H9 (cell line): ENCODE measurements at regions not wholly inside any gene's neighbourhood (a gene's known extent, or its start where the extent isn't known, plus 50 kb on each side); places are given as distances from the start of the nearest gene placed in this dataset.

ENCODE experiments used
- DNase-seq: peaks from one replicate; pipeline ENCODE4 v3.0.0-alpha.2; 2017
- H2AFZ ChIP-seq: one replicate; pipeline ENCODE4 v1.6.1; 2013; ENCODE audit warnings: mild to moderate bottlenecking, low read length, control low read depth, moderate library complexity
- H2AK5ac ChIP-seq: 2 replicates; pipeline ENCODE4 v1.6.1; 2013; ENCODE audit warnings: low read length, control low read depth, mixed read lengths; ENCODE audit not compliant: insufficient read length
- H2BK120ac ChIP-seq: one replicate; pipeline ENCODE4 v1.6.1; 2013; ENCODE audit warnings: low read depth, mild to moderate bottlenecking, low read length, control low read depth, inconsistent platforms; ENCODE audit not compliant: poor library complexity, severe bottlenecking
- H2BK12ac ChIP-seq: 2 replicates; pipeline ENCODE4 v1.6.1; 2013; ENCODE audit warnings: low read length, control low read depth, mixed read lengths, low read depth; ENCODE audit not compliant: insufficient read length
- H2BK15ac ChIP-seq: 2 replicates; pipeline ENCODE4 v1.6.1; 2013; ENCODE audit warnings: low read depth, low read length, control low read depth
- H2BK20ac ChIP-seq: one replicate; pipeline ENCODE4 v1.6.1; 2013; ENCODE audit warnings: low read depth, mild to moderate bottlenecking, low read length, control low read depth, inconsistent platforms; ENCODE audit not compliant: poor library complexity, severe bottlenecking
- H2BK5ac ChIP-seq: 2 replicates; pipeline ENCODE4 v1.6.1; 2013; ENCODE audit warnings: low read length, control low read depth, mixed read lengths; ENCODE audit not compliant: insufficient read length
- H3K14ac ChIP-seq: 2 replicates; pipeline ENCODE4 v1.6.1; 2013; ENCODE audit warnings: low read length, control low read depth; ENCODE audit not compliant: insufficient read depth
- H3K18ac ChIP-seq: 2 replicates; pipeline ENCODE4 v1.6.1; 2013; ENCODE audit warnings: low read depth, mild to moderate bottlenecking, mixed read lengths, low read length, control low read depth; ENCODE audit not compliant: insufficient read length
- H3K23ac ChIP-seq: 2 replicates; pipeline ENCODE4 v1.6.1; 2013; ENCODE audit warnings: low read length, control low read depth, mixed read lengths, low read depth; ENCODE audit not compliant: insufficient read length
- H3K23me2 ChIP-seq: 2 replicates; pipeline ENCODE4 v1.6.1; 2013; ENCODE audit warnings: low read depth, mild to moderate bottlenecking, mixed read lengths, low read length, control low read depth; ENCODE audit not compliant: insufficient read length, poor library complexity, severe bottlenecking
- H3K27ac ChIP-seq: 2 replicates; pipeline ENCODE4 v1.5.1; 2013; ENCODE audit warnings: low read length, control low read depth, mixed read lengths, low read depth; ENCODE audit not compliant: insufficient read length
- H3K27me3 ChIP-seq: 2 replicates; pipeline ENCODE4 v1.6.1; 2013; ENCODE audit warnings: low read length, control low read depth, inconsistent platforms; ENCODE audit not compliant: insufficient read depth
- H3K4ac ChIP-seq: 2 replicates; pipeline ENCODE4 v1.6.1; 2013; ENCODE audit warnings: low read depth, mild to moderate bottlenecking, control low read depth, inconsistent platforms, low read length, moderate library complexity
- H3K4me1 ChIP-seq: 2 replicates; pipeline ENCODE4 v1.6.1; 2013; ENCODE audit warnings: low read length, control low read depth, inconsistent platforms; ENCODE audit not compliant: insufficient read depth
- H3K4me2 ChIP-seq: 2 replicates; pipeline ENCODE4 v1.6.1; 2013; ENCODE audit warnings: low read length, control low read depth, mixed read lengths; ENCODE audit not compliant: insufficient read length, insufficient read depth
- H3K56ac ChIP-seq: 2 replicates; pipeline ENCODE4 v1.6.1; 2013; ENCODE audit warnings: low read depth, mild to moderate bottlenecking, mixed read lengths, low read length, control low read depth; ENCODE audit not compliant: insufficient read length
- H3K79me1 ChIP-seq: 2 replicates; pipeline ENCODE4 v1.6.1; 2013; ENCODE audit warnings: low read depth, mild to moderate bottlenecking, moderate library complexity, low read length, control low read depth, inconsistent platforms; ENCODE audit not compliant: insufficient read depth, poor library complexity, severe bottlenecking
- H3K79me2 ChIP-seq: 2 replicates; pipeline ENCODE4 v1.6.1; 2013; ENCODE audit warnings: low read length, control low read depth, inconsistent platforms; ENCODE audit not compliant: insufficient read depth
- H3K9ac ChIP-seq: 2 replicates; pipeline ENCODE4 v1.6.1; 2013; ENCODE audit warnings: low read length, control low read depth, mixed read lengths; ENCODE audit not compliant: insufficient read length; ENCODE audit errors: extremely low read depth
- H3K9me3 ChIP-seq: one replicate; pipeline ENCODE4 v1.6.1; 2013; ENCODE audit warnings: low read depth, low read length, inconsistent platforms; ENCODE audit not compliant: control insufficient read depth
- H3T11ph ChIP-seq: one replicate; pipeline ENCODE4 v1.6.1; 2013; ENCODE audit warnings: mild to moderate bottlenecking, low read length, control low read depth, inconsistent platforms
- H4K20me1 ChIP-seq: one replicate; pipeline ENCODE4 v1.6.1; 2013; ENCODE audit not compliant: control insufficient read depth, insufficient read length, insufficient read depth
- H4K5ac ChIP-seq: 2 replicates; pipeline ENCODE4 v1.6.1; 2013; ENCODE audit warnings: low read depth, mild to moderate bottlenecking, mixed read lengths, low read length, control low read depth; ENCODE audit not compliant: insufficient read length
- H4K8ac ChIP-seq: replicated peaks from 2 replicates; pipeline ENCODE4 v1.6.1; 2013; ENCODE audit warnings: low read length, control low read depth, mixed read lengths, low read depth; ENCODE audit not compliant: insufficient read length
- H4K91ac ChIP-seq: 2 replicates; pipeline ENCODE4 v1.6.1; 2013; ENCODE audit warnings: low read depth, mild to moderate bottlenecking, moderate library complexity, mixed read lengths, low read length, control low read depth; ENCODE audit not compliant: insufficient read length
- H3K27ac Mint-ChIP-seq, 3 experiments: 2 replicates in 2 of 3; 3 replicates in 1 of 3; pipeline ENCODE4 v1.8.0; 2020 to 2021; ENCODE audit warnings: mixed read lengths in 3 of 3, mild to moderate bottlenecking in 1 of 3, moderate library complexity in 1 of 3
- H3K27me3 Mint-ChIP-seq: 2 replicates; pipeline ENCODE4 v1.8.0; 2021; ENCODE audit warnings: low read depth, mild to moderate bottlenecking, moderate library complexity, mixed read lengths
- H3K36me3 Mint-ChIP-seq, 3 experiments: 2 replicates in 2 of 3; 3 replicates in 1 of 3; pipeline ENCODE4 v1.8.0; 2020 to 2021; ENCODE audit warnings: low read depth in 3 of 3, mixed read lengths in 3 of 3; ENCODE audit not compliant: insufficient read depth in 1 of 3
- H3K4me1 Mint-ChIP-seq, 2 experiments: 2 replicates each; pipeline ENCODE4 v1.8.0; 2020; ENCODE audit warnings: mixed read lengths in 2 of 2
- H3K4me3 Mint-ChIP-seq, 2 experiments: 2 replicates in 1 of 2; 3 replicates in 1 of 2; pipeline ENCODE4 v1.8.0; 2020 to 2021; ENCODE audit warnings: mild to moderate bottlenecking in 2 of 2, mixed read lengths in 2 of 2, moderate library complexity in 1 of 2
- H3K9me3 Mint-ChIP-seq, 2 experiments: 2 replicates in 1 of 2; 3 replicates in 1 of 2; pipeline ENCODE4 v1.8.0; 2020; ENCODE audit warnings: mild to moderate bottlenecking in 2 of 2, mixed read lengths in 2 of 2, moderate library complexity in 1 of 2
- CTCF ChIP-seq: fragments of 200-600 bp; sonication (generic); conservative IDR thresholded peaks from 3 replicates; pipeline ENCODE4 v1.8.0; 2021; ENCODE audit warnings: antibody characterized with exemption, mild to moderate bottlenecking
- WGBS: extraction: QIAGEN DNeasy Blood & Tissue Kit; methylation state at CpG from one replicate; pipeline ENCODE4 v1.1.7; 2013; ENCODE audit warnings: missing lambda C conversion rate, low lambda C conversion rate, mixed read lengths; ENCODE audit not compliant: insufficient read length; ENCODE audit errors: extremely low coverage; 5-methylcytosine and 5-hydroxymethylcytosine counted together

GRCh38 chr3:69582044-69582443 is 157.2 kb upstream of the MITF start:
- no peak overlapping the region for H2AFZ ChIP-seq
- H3K18ac ChIP-seq = no peak overlapping the region
- no peaks in the 10 kb centered on the region for H3K4me1 Mint-ChIP-seq
- no peak overlapping the region for H3K14ac ChIP-seq
- H3K27ac ChIP-seq = no peak overlapping the region
- no peak overlapping the region for H3T11ph ChIP-seq
- H3K9ac ChIP-seq = no peak overlapping the region
- H3K23ac ChIP-seq = no peak overlapping the region
- no peak overlapping the region for H4K5ac ChIP-seq
- H3K4ac ChIP-seq = no peak overlapping the region
- H3K27me3 Mint-ChIP-seq = no peaks in the 10 kb centered on the region; the same call in none of the 2 replicates
- no peak overlapping the region for H2BK120ac ChIP-seq
- DNase-seq = no peak
- H3K27me3 ChIP-seq = no peaks in the 10 kb centered on the region
- no peak for TF ChIP-seq CTCF
- H4K20me1 ChIP-seq = no peaks in the 10 kb centered on the region
- no peak overlapping the region for H3K27ac Mint-ChIP-seq
- H2BK5ac ChIP-seq = no peak overlapping the region
- H3K4me3 Mint-ChIP-seq = no peak overlapping the region
- H4K91ac ChIP-seq = no peak overlapping the region
- H3K79me1 ChIP-seq = no peaks in the 10 kb centered on the region
- WGBS = no CpG with 5 or more reads among the region's 4 CpGs
- no peak overlapping the region for H2BK20ac ChIP-seq
- no peak overlapping the region for H2BK12ac ChIP-seq
- no peak overlapping the region for H3K4me2 ChIP-seq
- no peaks in the 10 kb centered on the region for H3K9me3 ChIP-seq
- H3K23me2 ChIP-seq = no peaks in the 10 kb centered on the region
- no peaks in the 10 kb centered on the region for H3K4me1 ChIP-seq
- no peak overlapping the region for H3K56ac ChIP-seq
- H4K8ac ChIP-seq = no peak overlapping the region
- no peaks in the 10 kb centered on the region for H3K79me2 ChIP-seq
- peaks cover 0 to under 1% (median 0%) of the 10 kb centered on the region in 3 experiments; a peak in 1 of 7 replicates for H3K36me3 Mint-ChIP-seq
- H2BK15ac ChIP-seq = no peak overlapping the region
- peaks cover under 1 to 6% of the 10 kb centered on the region in 2 experiments; a peak in 3 of 5 replicates for H3K9me3 Mint-ChIP-seq
- no peak overlapping the region for H2AK5ac ChIP-seq
